Stomach (tissue), 4 donors: ENCODE measurements at regions not wholly inside any gene's neighbourhood (a gene's known extent, or its start where the extent isn't known, plus 50 kb on each side); places are given as distances from the start of the nearest gene placed in this dataset.
"Not testable (repeated sequence)": the region's sequence is repeated elsewhere in the genome, so short reads cannot be mapped to it uniquely, and the experiment has no call there.

Experiments
- POLR2A ChIP-seq, 4 donors: fragments of 450-650 bp; IDR thresholded peaks; one replicate each; pipeline ENCODE4 v1.6.1; 2016; ENCODE audit warnings: antibody characterized with exemption in 4 of 4, control low read depth in 2 of 4, mild to moderate bottlenecking in 1 of 4, moderate library complexity in 1 of 4
- TF ChIP-seq, protein P1 (sequence below), 7 experiments: fragments of 450-650 bp in 4 of 7; fragments of 200-600 bp in 3 of 7; sonication (generic) in 3 of 7; IDR thresholded peaks; one replicate each; pipeline ENCODE4 v1.5.1; 2016 to 2019; ENCODE audit warnings: antibody characterized with exemption in 7 of 7, control low read depth in 2 of 7, mild to moderate bottlenecking in 1 of 7

- TF ChIP-seq, protein P1, sequence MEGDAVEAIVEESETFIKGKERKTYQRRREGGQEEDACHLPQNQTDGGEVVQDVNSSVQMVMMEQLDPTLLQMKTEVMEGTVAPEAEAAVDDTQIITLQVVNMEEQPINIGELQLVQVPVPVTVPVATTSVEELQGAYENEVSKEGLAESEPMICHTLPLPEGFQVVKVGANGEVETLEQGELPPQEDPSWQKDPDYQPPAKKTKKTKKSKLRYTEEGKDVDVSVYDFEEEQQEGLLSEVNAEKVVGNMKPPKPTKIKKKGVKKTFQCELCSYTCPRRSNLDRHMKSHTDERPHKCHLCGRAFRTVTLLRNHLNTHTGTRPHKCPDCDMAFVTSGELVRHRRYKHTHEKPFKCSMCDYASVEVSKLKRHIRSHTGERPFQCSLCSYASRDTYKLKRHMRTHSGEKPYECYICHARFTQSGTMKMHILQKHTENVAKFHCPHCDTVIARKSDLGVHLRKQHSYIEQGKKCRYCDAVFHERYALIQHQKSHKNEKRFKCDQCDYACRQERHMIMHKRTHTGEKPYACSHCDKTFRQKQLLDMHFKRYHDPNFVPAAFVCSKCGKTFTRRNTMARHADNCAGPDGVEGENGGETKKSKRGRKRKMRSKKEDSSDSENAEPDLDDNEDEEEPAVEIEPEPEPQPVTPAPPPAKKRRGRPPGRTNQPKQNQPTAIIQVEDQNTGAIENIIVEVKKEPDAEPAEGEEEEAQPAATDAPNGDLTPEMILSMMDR (IDR thresholded peaks at IDR 0.05): not testable (repeated sequence)
- TF ChIP-seq POLR2A (IDR thresholded peaks at IDR 0.05): not testable (repeated sequence)
Measured at GRCh38 chrX:879756-880698, 249.4 kb downstream of the SHOX start.
